Neutrophil (primary cell): ENCODE measurements at regions not wholly inside any gene's neighbourhood (a gene's known extent, or its start where the extent isn't known, plus 50 kb on each side); places are given as distances from the start of the nearest gene placed in this dataset.

Experiments
- H3K27ac ChIP-seq: fragments of 200-600 bp; sonication (generic); 2 replicates; pipeline ENCODE4 v1.5.1; 2016; ENCODE audit warnings: mild to moderate bottlenecking, moderate library complexity
- H3K27me3 ChIP-seq: fragments of 200-600 bp; sonication (generic); 2 replicates; pipeline ENCODE4 v1.6.0; 2016; ENCODE audit warnings: mild to moderate bottlenecking
- H3K36me3 ChIP-seq: fragments of 200-600 bp; sonication (generic); 2 replicates; pipeline ENCODE4 v1.5.1; 2017
- H3K4me1 ChIP-seq, 2 experiments: fragments of 200-600 bp in 1 of 2; sonication (generic) in 1 of 2; 1 replicate in 1 of 2; 2 replicates in 1 of 2; pipeline versions ENCODE4 v1.5.1 to v1.6.1; 2013 to 2016; ENCODE audit warnings: low read depth in 1 of 2, low read length in 1 of 2, mild to moderate bottlenecking in 1 of 2, moderate library complexity in 1 of 2; ENCODE audit not compliant: control insufficient read depth in 1 of 2, insufficient read depth in 1 of 2
- H3K4me3 ChIP-seq, 2 experiments: fragments of 200-600 bp in 1 of 2; sonication (generic) in 1 of 2; 1 replicate in 1 of 2; 2 replicates in 1 of 2; pipeline ENCODE4 v1.5.1; 2013 to 2016; ENCODE audit warnings: low read depth in 1 of 2, low read length in 1 of 2, mild to moderate bottlenecking in 1 of 2, moderate library complexity in 1 of 2
- H3K9me3 ChIP-seq: fragments of 200-600 bp; sonication (generic); 2 replicates; pipeline ENCODE4 v1.5.1; 2016
- CTCF ChIP-seq: fragments of 200-600 bp; sonication (generic); IDR thresholded peaks from 2 replicates; pipeline ENCODE4 v1.5.1; 2016; ENCODE audit warnings: antibody characterized with exemption

- Histone ChIP-seq H3K27me3 (no peaks in the 10 kb centered on the region), H3K4me1 (no peaks in the 10 kb centered on the region), H3K9me3 (no peaks in the 10 kb centered on the region), H3K36me3 (no peaks in the 10 kb centered on the region), H3K4me3 (no peak overlapping the region), H3K27ac (no peak overlapping the region)
- TF ChIP-seq CTCF, result no peak
Measured at GRCh38 chr11:25350899-25351803, 854.3 kb downstream of the LUZP2 start.

- no peaks in the 10 kb centered on the region for H3K36me3 ChIP-seq
- H3K9me3 ChIP-seq, result no peaks in the 10 kb centered on the region
- no peak overlapping the region for H3K27ac ChIP-seq
- H3K4me1 ChIP-seq, result no peaks in the 10 kb centered on the region
- no peak for TF ChIP-seq CTCF
- no peak overlapping the region for H3K4me3 ChIP-seq
- H3K27me3 ChIP-seq, result no peaks in the 10 kb centered on the region
Measured at GRCh38 chr11:25357133-25357532, 860.3 kb downstream of the LUZP2 start.

- Histone ChIP-seq H3K36me3 (no peaks in the 10 kb centered on the region), H3K27ac (no peak overlapping the region), H3K27me3 (no peaks in the 10 kb centered on the region), H3K9me3 (no peaks in the 10 kb centered on the region), H3K4me1 (no peaks in the 10 kb centered on the region), H3K4me3 (no peak overlapping the region)
- TF ChIP-seq CTCF, result no peak
Measured at GRCh38 chr11:25377466-25377865, 880.6 kb downstream of the LUZP2 start.

- Histone ChIP-seq H3K4me3 (no peak overlapping the region), H3K36me3 (no peaks in the 10 kb centered on the region), H3K27ac (no peak overlapping the region), H3K9me3 (no peaks in the 10 kb centered on the region), H3K27me3 (no peaks in the 10 kb centered on the region), H3K4me1 (no peaks in the 10 kb centered on the region)
- no peak for TF ChIP-seq CTCF
Measured at GRCh38 chr11:25396847-25397246, 900.0 kb downstream of the LUZP2 start.

GRCh38 chr11:25408146-25408545, 911.3 kb downstream of the LUZP2 start:
- no peaks in the 10 kb centered on the region for H3K27me3 ChIP-seq
- H3K4me3 ChIP-seq, result no peak overlapping the region
- no peaks in the 10 kb centered on the region for H3K9me3 ChIP-seq
- H3K27ac ChIP-seq, result no peak overlapping the region
- H3K4me1 ChIP-seq, result no peaks in the 10 kb centered on the region
- no peaks in the 10 kb centered on the region for H3K36me3 ChIP-seq
- no peak for TF ChIP-seq CTCF
